ENCODE measurements at regions not wholly inside any gene's neighbourhood (a gene's known extent, or its start where the extent isn't known, plus 50 kb on each side); places are given as distances from the start of the nearest gene placed in this dataset.

- TF ChIP-seq TAF1 (IDR thresholded peaks at IDR 0.05; ENCODE audit: low read depth, low read length) = no peak
- TF ChIP-seq POLR2A (IDR thresholded peaks at IDR 0.05; ENCODE audit: low read depth, low read length) = no peak
- no peak for TF ChIP-seq POLR2AphosphoS5 (IDR thresholded peaks at IDR 0.05; ENCODE audit: low read depth, low read length)
- TF ChIP-seq SPI1 (IDR thresholded peaks at IDR 0.05; ENCODE audit: low read depth, low read length) = no peak
- TF ChIP-seq POU2F2 (IDR thresholded peaks at IDR 0.05; ENCODE audit: low read depth, low read length) = no peak
- no peak for TF ChIP-seq PAX5 (IDR thresholded peaks at IDR 0.05; ENCODE audit: insufficient read depth, low read length, severe bottlenecking)
These were observed 57.5 kb upstream of the HTR1A start for GRCh38 chr5:64019746-64020145.

All from GM12891 (cell line).